ENCODE measurements at regions not wholly inside any gene's neighbourhood (a gene's known extent, or its start where the extent isn't known, plus 50 kb on each side); places are given as distances from the start of the nearest gene placed in this dataset.

GRCh38 chr3:88307666-88308065 lies 157.9 kb downstream of the C3orf38 start:
- no peak for DNase-seq
- Histone ChIP-seq H3K27me3 (ENCODE audit: low read depth) (no peaks in the 10 kb centered on the region), H3K9me3 (replicated peaks) (no peaks in the 10 kb centered on the region), H3K4me3 (no peak overlapping the region), H3K27ac (replicated peaks) (no peak overlapping the region), H3K4me1 (no peaks in the 10 kb centered on the region), H3K36me3 (no peaks in the 10 kb centered on the region)
- intact Hi-C loops (cut with micrococcal nuclease): no loop called here
- TF ChIP-seq CTCF (IDR thresholded peaks at IDR 0.05; ENCODE audit: borderline replicate concordance): no peak

- H3K36me3 ChIP-seq: no peaks in the 10 kb centered on the region
- no peak overlapping the region for H3K4me3 ChIP-seq
- no peaks in the 10 kb centered on the region for H3K27me3 ChIP-seq (ENCODE audit: low read depth)
- DNase-seq: no peak
- no peak for TF ChIP-seq CTCF (IDR thresholded peaks at IDR 0.05; ENCODE audit: borderline replicate concordance)
- no peaks in the 10 kb centered on the region for H3K4me1 ChIP-seq
- intact Hi-C loops (cut with micrococcal nuclease): no loop called here
- H3K9me3 ChIP-seq (replicated peaks): no peaks in the 10 kb centered on the region
- no peak overlapping the region for H3K27ac ChIP-seq (replicated peaks)
Measured at GRCh38 chr3:88311826-88312225, 162.1 kb downstream of the C3orf38 start.

- no peak for TF ChIP-seq CTCF (IDR thresholded peaks at IDR 0.05; ENCODE audit: borderline replicate concordance)
- H3K36me3 ChIP-seq: no peaks in the 10 kb centered on the region
- DNase-seq: no peak
Measured at GRCh38 chr3:88312256-88312655, 162.5 kb downstream of the C3orf38 start.

GRCh38 chr3:88318067-88318466 lies 168.3 kb downstream of the C3orf38 start:
- TF ChIP-seq CTCF (IDR thresholded peaks at IDR 0.05; ENCODE audit: borderline replicate concordance): no peak
- H3K36me3 ChIP-seq: no peaks in the 10 kb centered on the region
- no peaks in the 10 kb centered on the region for H3K27me3 ChIP-seq (ENCODE audit: low read depth)
- H3K27ac ChIP-seq (replicated peaks): no peak overlapping the region
- no peaks in the 10 kb centered on the region for H3K9me3 ChIP-seq (replicated peaks)
- H3K4me1 ChIP-seq: no peaks in the 10 kb centered on the region
- no peak for DNase-seq
- H3K4me3 ChIP-seq: no peak overlapping the region
- intact Hi-C loops (cut with micrococcal nuclease): no loop called here

More at GRCh38 chr3:88312256-88312655, 162.5 kb downstream of the C3orf38 start:
- intact Hi-C loops (cut with micrococcal nuclease): no loop called here
- Histone ChIP-seq H3K27me3 (ENCODE audit: low read depth) (no peaks in the 10 kb centered on the region), H3K4me1 (no peaks in the 10 kb centered on the region), H3K27ac (replicated peaks) (no peak overlapping the region), H3K9me3 (replicated peaks) (no peaks in the 10 kb centered on the region), H3K4me3 (no peak overlapping the region)

GRCh38 chr3:88321363-88322050 lies 171.7 kb downstream of the C3orf38 start:
- no peaks in the 10 kb centered on the region for H3K27me3 ChIP-seq (ENCODE audit: low read depth)
- no peak for TF ChIP-seq CTCF (IDR thresholded peaks at IDR 0.05; ENCODE audit: borderline replicate concordance)
- no peak overlapping the region for H3K27ac ChIP-seq (replicated peaks)
- no peaks in the 10 kb centered on the region for H3K4me1 ChIP-seq
- no peak overlapping the region for H3K4me3 ChIP-seq
- no peaks in the 10 kb centered on the region for H3K9me3 ChIP-seq (replicated peaks)
- H3K36me3 ChIP-seq: no peaks in the 10 kb centered on the region
- no peak for DNase-seq
- intact Hi-C loops (cut with micrococcal nuclease): no loop called here
